Jurkat, Clone E6-1 (cell line): ENCODE measurements at regions not wholly inside any gene's neighbourhood (a gene's known extent, or its start where the extent isn't known, plus 50 kb on each side); places are given as distances from the start of the nearest gene placed in this dataset.
"Not testable (repeated sequence)": the region's sequence is repeated elsewhere in the genome, so short reads cannot be mapped to it uniquely, and the experiment has no call there.

Experiments
- DNase-seq: peaks from one replicate; pipeline ENCODE4 v3.0.0-alpha.2; 2011; ENCODE audit warnings: low read depth, low spot score
- H3K4me3 ChIP-seq: 2 replicates; pipeline ENCODE4 v1.5.1; 2011; ENCODE audit warnings: mild to moderate bottlenecking, low read length, control low read depth, moderate library complexity

GRCh38 chr2:104975371-104975770 lies 62.5 kb upstream of the MRPS9 start:
- H3K4me3 ChIP-seq, result no peak overlapping the region
- DNase-seq, result no peak

GRCh38 chr2:104975851-104976250 lies 62.0 kb upstream of the MRPS9 start:
- no peak for DNase-seq

GRCh38 chr2:104976603-104977120 lies 61.2 kb upstream of the MRPS9 start:
- peak; percentile 62 for DNase-seq
- H3K4me3 ChIP-seq, result peak overlapping the region; percentile 9

More at GRCh38 chr2:104975851-104976250, 62.0 kb upstream of the MRPS9 start:
- H3K4me3 ChIP-seq, result no peak overlapping the region

GRCh38 chr2:104977958-104978357 lies 59.9 kb upstream of the MRPS9 start:
- H3K4me3 ChIP-seq, result no peak overlapping the region

GRCh38 chr2:104979786-104980185 lies 58.1 kb upstream of the MRPS9 start:
- not testable (repeated sequence) for H3K4me3 ChIP-seq

More at GRCh38 chr2:104977958-104978357, 59.9 kb upstream of the MRPS9 start:
- no peak for DNase-seq

GRCh38 chr2:104982111-104982510 lies 55.8 kb upstream of the MRPS9 start:
- no peak for DNase-seq
- H3K4me3 ChIP-seq, result no peak overlapping the region

More at GRCh38 chr2:104979786-104980185, 58.1 kb upstream of the MRPS9 start:
- DNase-seq, result not testable (repeated sequence)
